NT2/D1 (cell line): ENCODE measurements at regions not wholly inside any gene's neighbourhood (a gene's known extent, or its start where the extent isn't known, plus 50 kb on each side); places are given as distances from the start of the nearest gene placed in this dataset.

Source experiments
- DNase-seq: peaks from one replicate; pipeline ENCODE4 v3.0.0-alpha.2; 2011; ENCODE audit warnings: low read depth, low spot score
- H3K27me3 ChIP-seq: 2 replicates; pipeline ENCODE4 v1.6.0; 2011; ENCODE audit warnings: mild to moderate bottlenecking; ENCODE audit not compliant: insufficient read length, insufficient read depth
- H3K36me3 ChIP-seq: 2 replicates; pipeline ENCODE4 v1.6.1; 2011; ENCODE audit warnings: mild to moderate bottlenecking, low read length, mixed read lengths; ENCODE audit not compliant: insufficient read depth, insufficient read length
- H3K4me1 ChIP-seq: 2 replicates; pipeline ENCODE4 v1.5.1; 2011; ENCODE audit not compliant: insufficient read depth, insufficient read length
- H3K4me3 ChIP-seq: 2 replicates; pipeline ENCODE4 v1.5.1; 2011; ENCODE audit warnings: low read depth; ENCODE audit not compliant: insufficient read length
- H3K9ac ChIP-seq: 2 replicates; pipeline ENCODE4 v1.6.0; 2011; ENCODE audit warnings: low read depth; ENCODE audit not compliant: insufficient read length
- H3K9me3 ChIP-seq: 2 replicates; pipeline ENCODE4 v1.5.1; 2011; ENCODE audit warnings: mild to moderate bottlenecking, low read length; ENCODE audit not compliant: insufficient read depth
- SUZ12 ChIP-seq: IDR thresholded peaks from 2 replicates; pipeline ENCODE4 v1.6.1; 2011; ENCODE audit not compliant: insufficient read length, insufficient read depth; ENCODE audit errors: extremely low read depth
- YY1 ChIP-seq: IDR thresholded peaks from 2 replicates; pipeline ENCODE4 v1.6.1; 2011; ENCODE audit not compliant: insufficient read length, insufficient read depth
- ZNF274 ChIP-seq: IDR thresholded peaks from 2 replicates; pipeline ENCODE4 v1.6.1; 2011; ENCODE audit warnings: mild to moderate bottlenecking, low read depth, low read length

- TF ChIP-seq SUZ12: no peak
- no peak for TF ChIP-seq ZNF274
- no peak for TF ChIP-seq YY1
- DNase-seq: no peak
- Histone ChIP-seq H3K4me1 (no peaks in the 10 kb centered on the region), H3K36me3 (no peaks in the 10 kb centered on the region), H3K4me3 (no peak overlapping the region), H3K9ac (no peak overlapping the region), H3K27me3 (no peaks in the 10 kb centered on the region), H3K9me3 (peaks cover 12% of the 10 kb centered on the region)
These were observed 91.9 kb upstream of the BCOR start for GRCh38 chrX:40189637-40190036.

- TF ChIP-seq SUZ12 (no peak), YY1 (no peak), ZNF274 (no peak)
- no peaks in the 10 kb centered on the region for H3K36me3 ChIP-seq
- DNase-seq: no peak
- H3K9me3 ChIP-seq: peaks cover 18% of the 10 kb centered on the region
- H3K9ac ChIP-seq: no peak overlapping the region
- H3K27me3 ChIP-seq: no peaks in the 10 kb centered on the region
- H3K4me3 ChIP-seq: no peak overlapping the region
- no peaks in the 10 kb centered on the region for H3K4me1 ChIP-seq
These were observed 91.0 kb upstream of the BCOR start for GRCh38 chrX:40188573-40189417.

- no peak for DNase-seq
- Histone ChIP-seq H3K36me3 (no peaks in the 10 kb centered on the region), H3K4me1 (no peaks in the 10 kb centered on the region), H3K9me3 (peaks cover 18% of the 10 kb centered on the region), H3K4me3 (no peak overlapping the region), H3K9ac (no peak overlapping the region), H3K27me3 (no peaks in the 10 kb centered on the region)
- no peak for TF ChIP-seq SUZ12
- no peak for TF ChIP-seq YY1
- TF ChIP-seq ZNF274: no peak
These were observed 87.2 kb upstream of the BCOR start for GRCh38 chrX:40184968-40185367.

GRCh38 chrX:40182615-40183014 lies 84.9 kb upstream of the BCOR start:
- H3K4me3 ChIP-seq: no peak overlapping the region
- peaks cover 3% of the 10 kb centered on the region for H3K27me3 ChIP-seq
- no peaks in the 10 kb centered on the region for H3K36me3 ChIP-seq
- H3K4me1 ChIP-seq: no peaks in the 10 kb centered on the region
- DNase-seq: no peak
- TF ChIP-seq YY1 (no peak), ZNF274 (no peak), SUZ12 (no peak)
- H3K9ac ChIP-seq: no peak overlapping the region
- peaks cover 18% of the 10 kb centered on the region for H3K9me3 ChIP-seq

GRCh38 chrX:40182095-40182494 lies 84.3 kb upstream of the BCOR start:
- no peaks in the 10 kb centered on the region for H3K4me1 ChIP-seq
- peaks cover 18% of the 10 kb centered on the region for H3K9me3 ChIP-seq
- H3K4me3 ChIP-seq: no peak overlapping the region
- peaks cover 3% of the 10 kb centered on the region for H3K27me3 ChIP-seq
- H3K36me3 ChIP-seq: no peaks in the 10 kb centered on the region
- H3K9ac ChIP-seq: no peak overlapping the region
- TF ChIP-seq SUZ12 (no peak), YY1 (no peak), ZNF274 (no peak)
- DNase-seq: no peak

GRCh38 chrX:40179283-40179682 lies 81.5 kb upstream of the BCOR start:
- Histone ChIP-seq H3K27me3 (peaks cover 3% of the 10 kb centered on the region), H3K4me1 (no peaks in the 10 kb centered on the region), H3K9me3 (0 out of 2 replicates have a peak, but pooled peaks cover 3% of the 10 kb centered on the region), H3K9ac (no peak overlapping the region), H3K36me3 (no peaks in the 10 kb centered on the region), H3K4me3 (no peak overlapping the region)
- no peak for DNase-seq
- TF ChIP-seq YY1 (no peak), SUZ12 (no peak), ZNF274 (no peak)

- Histone ChIP-seq H3K9ac (no peak overlapping the region), H3K4me3 (no peak overlapping the region), H3K4me1 (no peaks in the 10 kb centered on the region), H3K36me3 (no peaks in the 10 kb centered on the region), H3K9me3 (no peaks in the 10 kb centered on the region), H3K27me3 (peaks cover 3% of the 10 kb centered on the region)
- TF ChIP-seq ZNF274 (no peak), SUZ12 (no peak), YY1 (no peak)
- no peak for DNase-seq
These were observed 80.4 kb upstream of the BCOR start for GRCh38 chrX:40177942-40178715.
